GM12891 (cell line): ENCODE measurements at regions not wholly inside any gene's neighbourhood (a gene's known extent, or its start where the extent isn't known, plus 50 kb on each side); places are given as distances from the start of the nearest gene placed in this dataset.

Experiments
- POLR2AphosphoS5 ChIP-seq: IDR thresholded peaks from 2 replicates; pipeline ENCODE4 v1.6.1; 2011; ENCODE audit warnings: low read depth, low read length, control low read depth
- TAF1 ChIP-seq: IDR thresholded peaks from 2 replicates; pipeline ENCODE4 v1.6.1; 2011; ENCODE audit warnings: low read depth, low read length, control low read depth

DNA sequence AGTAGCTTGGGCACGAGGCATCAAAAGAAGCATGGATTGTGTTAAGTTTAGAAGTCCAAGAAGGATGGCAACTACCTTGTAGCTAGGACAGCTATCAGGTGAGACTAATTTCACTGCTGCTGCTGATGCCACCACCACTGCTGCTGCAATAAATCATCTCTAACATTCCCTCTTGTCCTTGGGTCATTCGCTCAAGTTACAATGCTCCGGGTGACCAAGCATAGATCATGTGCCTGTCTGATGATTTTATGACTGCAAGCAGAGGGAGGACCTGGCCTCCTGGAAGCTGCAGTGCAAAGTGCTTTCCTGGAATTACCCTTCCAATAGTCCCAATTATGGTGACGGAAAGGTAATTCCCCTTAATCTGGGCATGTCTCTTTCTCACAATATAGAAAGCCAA is 334.4 kb downstream of the PRELID2 start:
- TF ChIP-seq TAF1 (no peak), POLR2AphosphoS5 (no peak)
